ENCODE measurements at regions not wholly inside any gene's neighbourhood (a gene's known extent, or its start where the extent isn't known, plus 50 kb on each side); places are given as distances from the start of the nearest gene placed in this dataset.
"Not testable (repeated sequence)": the region's sequence is repeated elsewhere in the genome, so short reads cannot be mapped to it uniquely, and the experiment has no call there.

DNA sequence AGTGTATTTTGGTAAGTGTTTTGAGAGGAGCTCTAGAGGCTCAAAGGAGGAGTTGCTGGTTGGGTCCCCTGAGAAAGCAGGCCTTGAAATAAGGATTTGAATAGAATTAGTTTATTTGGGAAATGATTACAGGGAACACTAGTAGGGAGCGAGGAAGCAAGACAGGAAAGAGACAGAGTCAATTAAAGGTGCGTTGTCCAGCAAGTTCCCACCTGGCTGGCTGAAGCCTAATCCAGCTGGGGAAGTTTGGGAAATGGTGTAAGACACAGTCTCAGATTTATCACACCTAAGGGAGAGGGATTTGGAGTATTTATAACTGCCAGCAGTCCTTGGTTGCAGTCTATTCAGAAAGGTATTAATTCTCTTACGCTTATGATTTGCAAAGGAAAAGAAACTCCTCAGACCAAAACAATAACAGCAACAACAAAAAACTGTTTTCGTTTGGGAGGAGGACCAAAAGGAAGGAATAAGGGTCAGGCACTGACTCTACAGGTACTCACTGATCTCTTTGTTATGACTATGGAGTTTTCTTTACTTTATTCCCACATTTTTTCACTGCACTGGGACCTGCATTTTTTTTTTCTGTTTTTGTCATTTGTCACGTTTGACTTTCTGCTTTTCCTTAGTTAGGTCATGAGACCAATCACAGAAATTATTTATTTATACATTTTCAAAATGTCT is 780.8 kb downstream of the TTLL7 start:
- H3K4me3 ChIP-seq (ENCODE audit: low read length), result not testable (repeated sequence)

DNA sequence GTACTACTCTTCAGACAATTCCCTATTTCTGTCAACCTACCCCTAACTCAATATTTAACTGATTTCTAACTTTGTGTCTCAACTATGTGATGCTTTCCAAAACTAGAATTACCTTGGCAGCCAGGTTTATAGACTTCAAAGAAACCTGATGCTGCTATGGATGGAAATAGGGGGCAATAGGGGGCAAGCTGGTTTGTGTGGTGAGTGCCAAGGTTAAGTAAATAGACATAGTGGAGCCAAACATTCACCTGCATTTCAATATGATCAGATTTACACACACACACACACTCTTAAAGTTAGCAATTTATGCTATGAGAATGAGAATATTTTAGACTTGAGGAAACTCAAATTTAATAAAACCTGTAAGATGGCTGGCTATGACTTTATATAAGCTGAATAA is 784.6 kb downstream of the TTLL7 start:
- not testable (repeated sequence) for H3K4me3 ChIP-seq (ENCODE audit: low read length)

DNA sequence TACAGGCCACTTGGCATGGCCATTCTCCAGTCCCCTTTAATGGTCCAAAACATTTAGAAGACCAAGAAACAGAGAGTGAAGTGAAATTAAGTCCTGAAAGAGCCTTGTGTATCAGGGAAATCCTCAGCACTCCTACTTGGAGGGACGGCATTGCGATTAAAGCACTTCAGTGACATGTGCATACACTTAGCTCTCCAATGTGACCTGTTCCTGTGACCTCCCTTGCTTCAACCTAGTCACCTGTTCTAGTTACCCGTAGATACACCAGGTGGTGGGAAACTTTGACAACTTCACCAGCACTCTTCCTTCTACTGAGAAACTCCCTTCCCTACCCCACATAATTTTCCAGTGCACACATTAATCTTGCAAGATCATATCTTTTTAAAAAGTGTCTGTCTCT is 785.3 kb downstream of the TTLL7 start:
- H3K4me3 ChIP-seq (ENCODE audit: low read length), result not testable (repeated sequence)

DNA sequence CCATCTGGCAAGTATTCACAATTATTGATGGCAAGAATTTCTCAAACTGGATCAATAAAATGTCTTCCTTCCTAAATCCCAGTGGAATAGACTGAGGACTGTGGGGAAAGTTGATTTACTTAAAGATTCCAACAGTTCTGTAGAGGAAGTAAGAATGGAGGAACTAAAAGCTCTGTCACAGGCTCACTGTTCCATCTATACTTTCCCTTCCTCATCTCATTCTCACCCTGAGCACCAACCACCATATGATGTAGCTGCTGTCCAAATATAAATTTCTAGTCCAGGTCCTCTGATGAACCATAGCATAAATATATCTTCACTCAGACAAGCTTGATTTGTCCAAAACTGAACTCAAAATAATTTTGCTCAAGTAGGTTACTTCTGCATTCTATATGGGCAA is 786.9 kb downstream of the TTLL7 start:
- H3K4me3 ChIP-seq (ENCODE audit: low read length), result not testable (repeated sequence)

DNA sequence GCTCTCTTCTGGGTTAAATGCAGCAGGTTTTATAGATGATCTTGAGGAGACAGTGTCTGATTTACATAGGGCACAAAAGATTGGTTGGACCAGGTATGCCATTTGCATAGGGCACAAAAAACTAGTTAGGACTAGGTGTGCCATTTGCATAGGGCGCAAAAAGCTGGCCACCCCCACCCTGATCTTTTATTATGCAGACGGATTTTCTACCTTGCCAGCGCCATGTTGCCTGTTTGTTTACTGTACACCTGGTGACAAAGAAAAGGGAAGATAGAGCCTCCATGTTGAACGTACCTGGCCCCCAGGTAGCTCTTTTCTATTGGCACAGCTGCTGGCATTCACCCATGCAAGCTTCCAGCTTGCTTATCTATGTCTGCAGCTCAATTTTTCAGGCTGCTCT is 790.4 kb downstream of the TTLL7 start:
- not testable (repeated sequence) for H3K4me3 ChIP-seq (ENCODE audit: low read length)

DNA sequence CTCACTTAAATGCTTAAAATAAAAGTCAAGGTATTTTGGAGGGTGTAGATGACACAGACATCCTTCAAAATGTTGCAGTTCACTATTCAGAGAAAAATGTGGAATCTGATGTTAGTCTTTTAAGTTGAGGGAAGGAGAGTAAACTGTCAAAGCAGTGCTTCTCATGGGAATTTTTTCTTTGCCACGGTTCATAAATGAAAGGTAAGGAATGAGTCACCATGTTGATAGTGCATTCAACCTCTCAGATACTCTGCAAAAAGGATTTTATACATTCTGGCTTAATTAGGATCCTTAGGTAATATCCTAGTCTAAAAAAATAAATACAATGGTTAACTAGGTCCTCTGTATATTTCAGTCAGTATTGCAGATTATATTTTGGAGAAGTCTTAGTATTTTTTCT is 804.3 kb downstream of the TTLL7 start:
- not testable (repeated sequence) for H3K4me3 ChIP-seq (ENCODE audit: low read length)

DNA sequence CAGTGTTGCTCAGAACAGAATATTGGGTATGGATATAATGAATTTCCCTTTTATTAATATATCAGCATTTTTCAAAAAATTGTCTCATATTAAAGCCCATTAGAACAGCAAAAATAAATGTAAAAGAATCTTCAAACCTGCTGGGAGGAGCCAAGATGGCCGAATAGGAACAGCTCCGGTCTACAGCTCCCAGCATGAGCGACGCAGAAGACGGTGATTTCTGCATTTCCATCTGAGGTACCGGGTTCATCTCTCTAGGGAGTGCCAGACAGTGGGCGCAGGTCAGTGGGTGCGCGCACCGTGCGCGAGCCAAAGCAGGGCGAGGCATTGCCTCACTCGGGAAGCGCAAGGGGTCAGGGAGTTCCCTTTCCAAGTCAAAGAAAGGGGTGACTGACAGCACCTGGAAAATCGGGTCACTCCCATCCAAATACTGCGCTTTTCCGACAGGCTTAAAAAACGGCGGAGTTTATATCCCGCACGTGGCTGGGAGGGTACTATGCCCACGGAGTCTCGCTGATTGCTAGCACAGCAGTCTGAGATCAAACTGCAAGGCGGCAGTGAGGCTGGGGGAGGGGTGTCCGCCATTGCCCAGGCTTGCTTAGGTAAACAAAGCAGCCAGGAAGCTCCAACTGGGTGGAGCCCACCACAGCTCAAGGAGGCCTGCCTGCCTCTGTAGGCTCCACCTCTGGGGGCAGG is 816.8 kb downstream of the TTLL7 start:
- H3K4me3 ChIP-seq (ENCODE audit: low read length), result not testable (repeated sequence)

DNA sequence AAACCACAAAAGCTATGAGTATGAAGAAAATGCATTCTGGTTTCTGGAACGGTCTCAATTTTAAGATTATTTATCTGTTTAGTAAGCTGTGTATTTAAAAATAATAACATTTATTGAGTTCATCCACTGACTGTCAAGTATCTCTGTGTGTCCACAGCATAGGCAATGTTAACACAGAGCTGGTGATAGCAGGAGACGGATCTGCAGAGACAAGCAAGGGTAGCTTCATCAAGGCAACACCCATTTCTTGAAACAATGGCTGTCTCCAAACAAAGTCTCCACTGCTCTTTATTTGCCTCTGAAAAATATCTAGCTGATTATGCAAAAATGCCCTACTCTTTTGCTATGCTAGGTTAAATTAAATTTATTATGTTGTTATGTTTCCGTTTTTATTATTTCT is 818.3 kb downstream of the TTLL7 start:
- not testable (repeated sequence) for H3K4me3 ChIP-seq (ENCODE audit: low read length)

DNA sequence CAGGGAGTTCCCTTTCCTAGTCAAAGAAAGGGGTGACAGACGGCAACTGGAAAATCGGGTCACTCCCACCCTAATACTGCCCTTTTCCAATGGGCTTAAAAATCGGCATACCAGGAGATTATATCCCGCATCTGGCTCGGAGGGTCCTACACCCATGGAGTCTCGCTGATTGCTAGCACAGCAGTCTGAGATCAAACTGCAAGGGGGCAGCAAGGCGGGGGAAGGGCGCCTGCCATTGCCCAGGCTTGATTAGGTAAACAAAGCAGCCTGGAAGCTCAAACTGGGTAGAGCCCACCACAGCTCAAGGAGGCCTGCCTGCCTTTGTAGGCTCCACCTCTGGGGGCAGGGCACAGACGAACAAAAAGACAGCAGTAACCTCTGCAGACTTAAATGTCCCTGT is 831.3 kb downstream of the TTLL7 start:
- not testable (repeated sequence) for H3K4me3 ChIP-seq (ENCODE audit: low read length)

DNA sequence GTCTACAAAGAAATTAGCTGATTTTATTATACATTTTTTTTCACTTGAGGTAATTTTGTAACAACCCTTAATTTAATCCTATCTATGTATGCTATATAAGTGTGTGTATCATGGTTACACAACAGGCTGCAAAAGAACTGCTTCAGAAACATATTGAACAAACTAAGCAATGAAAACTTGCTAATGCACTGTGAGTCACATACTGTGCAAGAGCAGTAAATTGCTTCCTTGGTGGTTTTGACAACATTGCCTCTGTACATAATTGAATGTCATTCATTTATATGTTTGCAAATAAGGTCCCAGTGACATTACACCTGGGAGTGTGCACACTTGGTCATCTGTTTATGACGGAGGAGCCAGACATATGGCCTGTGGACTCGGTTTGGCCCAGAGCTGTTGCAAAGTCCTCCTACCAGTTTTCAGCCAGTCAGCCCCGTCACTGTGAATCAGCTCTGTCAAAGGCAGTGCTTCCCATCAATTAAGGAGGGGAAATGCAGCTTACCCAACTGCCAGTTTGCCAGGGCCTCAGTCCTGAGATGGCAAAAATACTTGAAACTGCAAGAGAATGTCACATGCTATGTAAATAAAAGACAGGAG is 835.0 kb downstream of the TTLL7 start:
- H3K4me3 ChIP-seq (ENCODE audit: low read length), result not testable (repeated sequence)

DNA sequence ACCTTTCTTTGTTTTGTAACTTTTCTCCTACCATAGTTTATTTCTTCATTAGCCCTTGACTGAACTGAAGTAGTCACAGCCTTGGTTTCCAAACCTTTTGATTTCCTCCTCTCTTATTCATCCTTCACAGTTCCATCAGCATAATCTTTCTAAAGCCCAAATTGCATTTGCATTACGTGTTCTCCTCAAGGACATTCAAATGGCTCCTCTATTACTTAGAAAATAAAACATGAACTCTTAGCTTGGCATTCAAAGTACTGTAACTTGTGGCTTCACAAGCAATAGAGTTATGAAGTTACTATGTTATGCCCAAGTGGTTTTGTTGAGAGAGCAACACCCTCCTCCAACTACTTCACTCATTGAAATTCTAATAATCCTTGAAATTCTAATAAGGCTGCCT is 840.0 kb downstream of the TTLL7 start:
- H3K4me3 ChIP-seq (ENCODE audit: low read length), result not testable (repeated sequence)

DNA sequence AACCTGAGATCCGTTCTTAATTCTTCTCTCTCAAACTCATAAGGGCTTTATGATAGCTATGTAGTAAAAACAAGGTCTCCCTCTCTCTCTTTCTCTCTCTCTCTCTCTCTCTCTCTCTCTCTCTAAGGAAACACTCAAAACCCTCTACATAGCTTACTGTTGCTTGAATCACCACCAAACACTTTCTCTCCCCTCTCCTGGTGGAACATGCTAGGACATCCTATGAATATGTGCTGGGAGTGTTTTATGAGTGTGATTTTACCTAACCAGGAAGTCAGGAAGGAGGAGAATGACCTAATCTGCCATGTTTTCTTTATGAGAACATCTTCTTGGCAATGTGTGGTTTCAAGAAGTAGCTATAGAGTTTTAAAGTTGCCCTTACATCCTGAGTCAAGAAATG is 844.6 kb downstream of the TTLL7 start:
- H3K4me3 ChIP-seq (ENCODE audit: low read length), result not testable (repeated sequence)

DNA sequence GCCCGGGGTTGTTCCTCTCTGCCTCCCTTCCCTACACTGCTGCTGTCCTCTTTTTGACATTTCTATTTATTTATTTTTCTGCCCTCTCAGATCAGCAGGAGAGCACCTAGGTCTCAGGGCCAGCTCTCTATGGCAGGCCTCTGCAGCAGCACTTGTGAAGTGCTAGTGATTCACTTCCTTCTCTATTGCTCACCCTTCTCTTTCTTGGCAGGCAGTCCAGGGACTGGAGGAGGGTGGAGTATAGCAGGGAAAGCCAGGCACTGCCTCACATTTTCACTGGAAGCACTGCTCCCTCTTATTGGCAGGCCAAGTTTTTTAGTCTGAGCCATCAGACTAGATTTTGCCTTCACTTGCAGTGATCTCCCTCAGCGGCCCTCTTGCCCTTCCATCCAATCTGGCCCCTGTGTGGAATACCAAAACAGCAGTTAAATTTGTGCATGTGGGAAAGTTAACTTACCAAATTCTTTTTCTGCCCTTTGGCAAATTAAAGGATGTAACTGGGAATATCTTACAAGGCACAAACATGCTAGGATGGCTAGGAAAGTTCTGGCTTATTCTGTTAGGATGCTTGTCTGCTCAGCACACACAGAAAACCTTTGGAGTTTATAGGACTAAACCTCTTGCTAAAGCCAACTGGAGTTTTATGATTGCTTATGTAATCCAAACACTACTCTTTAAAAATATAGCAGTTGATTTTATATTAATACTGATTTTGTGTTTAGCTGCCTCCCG is 847.6 kb downstream of the TTLL7 start:
- not testable (repeated sequence) for H3K4me3 ChIP-seq (ENCODE audit: low read length)

DNA sequence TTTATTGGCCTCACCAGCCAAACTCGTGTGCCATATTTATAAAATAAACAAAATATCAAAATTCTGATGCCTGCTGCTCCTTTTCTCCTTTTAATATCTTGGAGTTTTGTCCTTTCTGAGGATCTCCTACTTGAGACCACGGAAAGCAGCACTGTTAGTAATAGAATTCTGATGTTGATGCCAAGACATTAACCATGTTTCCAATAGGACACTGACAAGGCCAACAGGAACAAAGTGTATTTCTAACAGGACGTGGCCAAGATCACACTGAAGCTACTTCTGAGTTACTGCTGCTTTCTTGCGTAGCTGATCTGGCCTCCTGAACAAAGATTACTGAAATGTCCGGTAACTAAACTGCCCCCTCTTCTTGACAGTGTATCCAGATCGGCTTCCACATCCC is 848.5 kb downstream of the TTLL7 start:
- H3K4me3 ChIP-seq (ENCODE audit: low read length), result not testable (repeated sequence)

DNA sequence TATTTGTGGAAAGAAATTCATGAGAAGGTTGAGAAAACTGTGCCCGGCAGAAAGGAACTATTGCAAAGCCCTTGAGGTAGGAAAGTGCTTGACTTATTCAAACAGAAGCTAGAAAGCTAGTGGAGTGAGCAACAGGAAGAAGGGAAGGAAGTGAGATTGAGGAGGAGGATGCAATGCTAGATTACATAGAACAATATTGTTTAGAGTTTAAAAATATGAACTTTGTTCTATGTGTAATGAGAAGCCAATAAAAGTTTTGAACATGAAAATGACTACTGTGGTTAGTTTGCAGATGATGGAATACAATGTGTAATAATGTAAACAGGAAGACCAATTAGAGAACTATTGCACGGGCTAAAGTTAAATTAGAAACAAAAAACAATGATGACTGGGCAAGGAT is 853.1 kb downstream of the TTLL7 start:
- H3K4me3 ChIP-seq (ENCODE audit: low read length), result not testable (repeated sequence)

DNA sequence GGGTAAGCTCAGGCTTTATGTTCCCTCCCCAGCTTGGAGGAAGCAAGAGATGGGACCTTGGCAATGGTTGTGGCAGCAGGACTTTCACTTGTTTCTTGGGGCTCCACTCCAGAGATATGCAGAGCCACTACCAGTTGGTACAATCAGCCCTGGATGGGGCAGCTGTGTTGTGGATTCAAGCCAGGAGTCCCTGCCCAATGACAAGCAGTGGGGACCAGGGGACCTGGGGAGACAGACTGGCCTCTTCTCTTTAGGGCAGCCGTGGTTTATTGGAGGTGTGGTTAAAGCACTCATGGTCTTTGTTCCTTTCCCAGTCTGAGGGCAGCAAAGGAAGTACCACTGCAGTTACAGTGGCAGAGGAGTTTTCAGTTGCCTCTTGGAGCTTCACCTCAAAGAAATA is 856.1 kb downstream of the TTLL7 start:
- H3K4me3 ChIP-seq (ENCODE audit: low read length), result not testable (repeated sequence)

DNA sequence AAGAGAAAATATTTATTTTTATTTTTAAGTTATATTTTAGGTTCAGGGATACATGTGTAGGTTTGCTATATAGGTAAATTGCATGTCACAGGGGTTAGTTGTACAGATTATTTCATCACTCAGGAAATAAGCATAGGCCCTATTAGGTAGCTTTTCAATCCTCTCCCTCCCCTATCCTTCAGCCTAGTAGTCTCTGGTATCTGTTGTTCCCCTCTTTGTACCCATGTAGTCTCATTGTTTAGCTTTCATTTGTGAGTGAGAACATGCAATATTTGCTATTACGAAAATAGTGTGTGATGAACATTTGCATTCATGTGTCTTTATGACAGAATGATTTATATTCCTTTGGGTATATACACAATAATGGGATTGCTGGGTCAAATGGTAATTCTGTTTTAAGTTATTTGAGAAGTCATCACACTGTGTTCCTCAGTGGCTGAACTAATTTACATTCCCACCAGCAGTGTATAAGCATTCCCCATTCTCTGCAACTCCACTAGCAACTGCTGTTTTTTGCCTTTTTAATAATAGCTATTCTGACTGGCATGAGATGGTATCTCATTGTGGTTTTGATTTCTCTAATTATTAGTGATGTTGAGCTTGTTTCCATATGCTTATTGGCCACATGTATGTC is 863.3 kb downstream of the TTLL7 start:
- not testable (repeated sequence) for H3K4me3 ChIP-seq (ENCODE audit: low read length)

DNA sequence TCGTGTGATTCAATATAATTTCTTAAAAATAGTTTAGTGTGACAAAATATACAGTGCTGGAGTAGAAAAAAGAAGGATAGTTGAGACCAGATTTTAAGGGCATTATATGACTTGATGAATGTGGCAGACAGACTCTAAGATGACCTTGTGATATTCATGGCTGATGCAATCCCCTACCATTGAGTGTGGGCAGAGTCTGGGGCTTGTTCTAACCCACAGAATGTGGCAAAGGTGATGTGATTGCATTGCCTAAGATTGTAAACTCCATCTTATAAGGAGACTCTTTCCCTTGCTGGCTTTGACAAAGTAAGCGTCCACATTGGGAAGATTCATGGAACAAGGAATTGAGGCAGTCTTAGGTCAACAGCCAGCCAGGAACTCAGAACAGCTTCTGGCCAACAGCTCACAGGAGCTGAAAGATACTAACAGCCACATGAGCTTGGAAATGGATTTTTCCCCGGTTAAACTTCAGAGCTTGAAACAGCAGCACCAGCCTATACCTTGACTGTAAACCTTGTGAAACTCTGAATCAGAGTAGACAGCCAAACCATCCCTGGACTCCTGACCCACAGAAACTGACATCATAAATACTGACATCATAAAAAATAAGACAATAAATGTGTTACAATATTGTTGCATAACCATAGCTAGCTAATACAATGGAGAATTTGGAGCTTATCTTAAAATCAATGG is 864.5 kb downstream of the TTLL7 start:
- H3K4me3 ChIP-seq (ENCODE audit: low read length), result not testable (repeated sequence)

Data from GM08714 (cell line).